ENCODE measurements at regions not wholly inside any gene's neighbourhood (a gene's known extent, or its start where the extent isn't known, plus 50 kb on each side); places are given as distances from the start of the nearest gene placed in this dataset.
"Not testable (repeated sequence)": the region's sequence is repeated elsewhere in the genome, so short reads cannot be mapped to it uniquely, and the experiment has no call there.

DNA sequence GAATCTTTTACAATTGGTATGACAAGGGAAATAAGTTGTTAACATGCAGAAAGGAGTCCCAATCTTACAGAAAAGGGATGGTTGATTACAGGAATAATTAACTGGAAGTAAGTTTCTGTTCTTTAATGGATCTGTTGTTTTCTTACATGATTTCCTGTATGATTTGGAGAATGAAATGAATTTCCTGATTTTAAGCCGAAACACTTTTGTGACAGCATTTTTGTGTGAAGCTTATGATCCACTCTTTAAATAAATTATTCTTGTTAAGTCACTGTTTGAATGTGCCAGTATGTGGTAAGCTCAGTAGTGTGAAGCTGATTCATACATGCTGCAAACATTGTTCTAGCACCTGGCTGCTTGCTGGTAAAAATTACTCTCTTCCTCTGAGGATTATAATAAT lies 516.2 kb downstream of the DCDC2C start:
- Histone ChIP-seq H3K4me3 (no peak overlapping the region), H3K9me3 (no peaks in the 10 kb centered on the region), H3K4me1 (no peaks in the 10 kb centered on the region), H3K27me3 (no peaks in the 10 kb centered on the region), H3K36me3 (no peaks in the 10 kb centered on the region), H3K27ac (no peak overlapping the region)
- 28 to 58% methylated on average over 1 of the region's 1 CpG for WGBS, 2 donors
- TF ChIP-seq CTCF (IDR thresholded peaks at IDR 0.05) = no peak
- intact Hi-C loops (cut with DNase I) = no loop called here
- no peak for FAIRE-seq
- no peak for ATAC-seq
- no peak for DNase-seq

DNA sequence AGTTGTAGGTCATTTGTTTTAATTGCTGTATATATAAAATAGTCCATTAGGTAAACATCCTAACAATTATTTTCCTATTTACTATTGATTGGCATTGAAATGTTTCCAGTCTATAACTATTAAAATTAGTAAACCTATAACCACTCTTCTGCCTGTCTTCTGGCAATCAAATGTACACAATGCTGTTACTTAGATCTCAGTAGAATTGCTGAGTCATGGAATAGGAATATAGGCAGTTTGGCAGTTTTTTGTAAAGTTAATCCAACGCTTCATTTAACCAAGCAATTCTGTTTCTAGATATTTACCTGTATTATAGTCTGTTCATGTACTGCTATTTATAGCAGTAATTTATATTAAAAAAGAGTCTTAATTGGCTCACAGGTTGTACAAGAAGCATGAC lies 518.1 kb downstream of the DCDC2C start:
- WGBS, 2 donors = 76 to 83% methylated on average over 1 of the region's 1 CpG
- Histone ChIP-seq H3K9me3 (no peaks in the 10 kb centered on the region), H3K27me3 (no peaks in the 10 kb centered on the region), H3K4me1 (no peaks in the 10 kb centered on the region), H3K4me3 (no peak overlapping the region), H3K27ac (no peak overlapping the region), H3K36me3 (no peaks in the 10 kb centered on the region)
- intact Hi-C loops (cut with DNase I) = no loop called here
- ATAC-seq (no peak), FAIRE-seq (no peak), DNase-seq (no peak)
- no peak for TF ChIP-seq CTCF (IDR thresholded peaks at IDR 0.05)

DNA sequence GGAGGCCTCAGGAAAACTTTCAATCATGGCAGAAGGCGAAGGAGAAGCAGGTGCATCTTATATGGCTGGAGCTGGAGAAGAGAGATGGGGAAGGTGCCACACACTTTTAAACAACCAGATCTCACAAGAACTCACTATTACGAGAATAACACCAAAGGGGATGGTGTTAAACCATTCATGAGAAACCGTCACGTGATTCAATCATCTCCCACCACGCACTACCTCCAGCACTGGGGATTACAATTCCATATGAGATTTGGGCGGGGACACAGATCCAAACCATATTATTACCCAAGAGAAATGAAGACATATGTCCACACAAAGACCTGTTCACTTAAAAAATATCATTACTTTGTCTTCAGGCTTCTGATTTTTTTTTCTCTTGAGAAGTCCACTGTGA lies 518.5 kb downstream of the DCDC2C start:
- Histone ChIP-seq H3K4me1 (no peaks in the 10 kb centered on the region), H3K27ac (no peak overlapping the region), H3K36me3 (no peaks in the 10 kb centered on the region), H3K9me3 (no peaks in the 10 kb centered on the region), H3K4me3 (no peak overlapping the region), H3K27me3 (no peaks in the 10 kb centered on the region)
- intact Hi-C loops (cut with DNase I) = no loop called here
- 64 to 81% methylated on average over 6 of the region's 6 CpGs for WGBS, 2 donors
- ATAC-seq (no peak), FAIRE-seq (no peak), DNase-seq (no peak)
- TF ChIP-seq CTCF (IDR thresholded peaks at IDR 0.05) = no peak

GRCh38 chr2:4244422-4244821 lies 541.0 kb downstream of the DCDC2C start:
- H3K4me3 ChIP-seq; FAIRE-seq; H3K27ac ChIP-seq; H3K36me3 ChIP-seq; DNase-seq; intact Hi-C loops (cut with DNase I); H3K9me3 ChIP-seq; ATAC-seq; H3K4me1 ChIP-seq; H3K27me3 ChIP-seq: not testable (repeated sequence)
- 84 to 91% methylated on average over 9 of the region's 9 CpGs for WGBS, 2 donors

DNA sequence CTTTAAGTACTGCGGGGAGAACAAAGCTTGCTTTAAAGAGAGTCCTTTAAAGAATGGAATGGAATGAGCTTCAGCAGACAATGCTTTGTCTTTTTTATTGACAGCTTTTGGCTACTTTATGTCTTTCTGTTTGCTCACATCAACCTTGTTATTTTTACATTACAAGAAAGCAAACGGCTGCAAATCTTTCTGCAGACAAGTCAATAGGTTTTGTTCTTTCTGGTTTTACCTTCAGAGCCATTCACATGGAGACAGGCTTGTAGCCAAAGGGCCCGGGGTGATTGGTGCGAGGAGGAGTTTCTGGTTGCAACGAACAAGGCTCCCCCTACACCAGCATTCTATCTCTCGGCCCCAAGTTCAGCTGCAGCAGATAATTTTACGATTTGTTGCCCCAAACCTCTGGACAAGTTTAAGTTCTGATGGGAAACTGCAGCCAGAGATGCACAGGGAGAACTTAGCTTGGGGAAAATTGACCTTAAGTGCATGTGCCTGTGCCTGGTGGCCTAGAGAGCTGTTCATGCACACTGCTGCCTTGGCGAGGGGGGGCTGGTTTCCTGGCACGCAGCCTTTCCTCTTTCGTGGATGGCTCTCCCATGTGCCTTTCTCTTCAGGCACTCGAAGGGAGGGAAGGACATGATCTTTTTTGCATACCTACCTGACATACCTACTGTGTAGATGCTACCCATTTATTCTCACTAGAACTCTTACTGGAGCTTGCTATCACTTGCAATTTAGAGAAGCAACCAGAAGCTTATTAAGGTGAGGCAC lies 543.2 kb downstream of the DCDC2C start:
- no peak for DNase-seq

More for the DNA sequence above, 543.2 kb downstream of the DCDC2C start:
- no peak overlapping the region for H3K27ac ChIP-seq
- no peak overlapping the region for H3K4me3 ChIP-seq
- H3K36me3 ChIP-seq = no peaks in the 10 kb centered on the region
- FAIRE-seq (no peak), ATAC-seq (no peak)
- H3K9me3 ChIP-seq = no peaks in the 10 kb centered on the region
- WGBS, 2 donors = 21 to 23% methylated on average over 11 of the region's 11 CpGs
- H3K27me3 ChIP-seq = peaks cover 0 to 6% (median 0%) of the 10 kb centered on the region in 4 donors
- H3K4me1 ChIP-seq = no peaks in the 10 kb centered on the region
- intact Hi-C loops (cut with DNase I) = no loop called here
- TF ChIP-seq CTCF (IDR thresholded peaks at IDR 0.05) = no peak

Data from pancreas (tissue), 10 donors.